HG03039 (cell line): ENCODE measurements at regions not wholly inside any gene's neighbourhood (a gene's known extent, or its start where the extent isn't known, plus 50 kb on each side); places are given as distances from the start of the nearest gene placed in this dataset.
"Not testable (repeated sequence)": the region's sequence is repeated elsewhere in the genome, so short reads cannot be mapped to it uniquely, and the experiment has no call there.

ENCODE experiments used
- ATAC-seq: cut with Tn5 transposase; IDR thresholded peaks from one replicate; pipeline ENCODE4 v1.9.1; 2021; ENCODE audit warnings: mild to moderate bottlenecking, moderate library complexity; ENCODE audit not compliant: unreplicated experiment

DNA sequence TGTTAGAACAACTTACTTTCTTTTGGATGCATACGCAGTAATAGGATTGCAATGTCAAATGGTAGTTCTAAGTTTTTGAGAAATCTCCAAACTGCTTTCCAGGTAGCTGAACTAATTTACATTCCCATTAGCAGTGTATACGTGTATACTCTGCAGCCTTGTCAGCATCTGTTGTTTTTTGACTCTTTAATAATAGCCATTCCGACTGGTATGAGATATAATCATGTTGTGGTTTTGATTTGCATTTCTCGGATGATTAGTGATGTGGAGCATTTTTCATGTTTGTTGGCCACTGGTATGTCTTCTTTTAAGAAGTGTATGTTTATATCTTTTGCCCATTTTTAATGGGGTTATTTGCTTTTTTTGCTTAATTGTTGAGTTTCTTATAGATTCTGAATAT is 76.9 kb upstream of the HNRNPA1L2 start:
- peak; percentile 74 for ATAC-seq

DNA sequence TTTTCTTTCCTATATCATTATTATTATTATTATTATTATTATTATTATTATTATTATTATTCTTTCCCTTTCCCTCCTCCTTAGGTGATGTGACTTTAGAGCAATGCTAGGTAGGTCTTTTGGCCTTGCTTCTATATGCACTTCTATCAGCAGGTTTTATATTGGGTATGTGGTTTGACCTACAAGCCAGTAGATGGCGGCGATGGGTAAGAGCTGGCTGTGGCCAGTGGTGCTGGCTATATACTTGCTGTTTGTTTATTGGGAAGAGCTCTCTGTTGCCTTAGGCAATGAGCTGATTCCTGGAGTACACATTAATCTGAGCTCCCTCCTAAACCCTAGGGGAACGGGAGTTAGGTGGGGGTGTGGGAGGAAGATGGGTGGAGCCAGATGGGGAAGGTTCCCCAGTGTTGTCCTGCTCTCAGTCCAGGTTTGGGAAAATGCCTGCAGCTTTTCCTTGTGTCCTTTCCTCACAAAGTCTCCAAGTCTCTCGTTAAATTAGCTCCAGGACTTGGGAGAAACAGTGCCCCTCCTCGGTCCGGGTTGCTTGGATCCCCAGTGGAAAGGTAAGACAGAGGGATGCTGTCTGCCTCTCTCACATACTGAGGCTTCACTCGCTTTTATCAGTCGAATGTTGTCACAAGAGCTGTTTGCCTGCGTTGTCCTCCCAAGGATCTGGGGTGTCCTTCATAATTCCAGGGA is 72.2 kb upstream of the HNRNPA1L2 start:
- peak; percentile 66 for ATAC-seq

DNA sequence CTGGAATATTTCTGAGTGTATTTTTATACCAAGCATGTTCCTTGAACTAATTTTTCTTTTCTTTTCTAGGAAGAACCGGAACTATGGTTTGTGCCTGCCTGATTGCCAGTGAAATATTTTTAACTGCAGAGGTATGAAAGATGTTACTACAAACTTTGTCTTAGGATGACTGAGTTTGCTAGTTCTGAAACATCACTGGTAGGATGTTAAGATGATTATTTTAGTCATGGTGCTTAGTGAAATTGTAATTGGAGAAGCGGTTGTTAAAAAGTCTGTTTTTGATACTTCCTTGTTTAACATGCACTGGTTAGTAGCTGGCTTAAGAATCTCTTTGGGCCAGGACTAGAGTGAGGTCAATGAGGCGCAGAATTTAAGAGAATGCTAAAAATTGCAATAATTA is 71.1 kb upstream of the HNRNPA1L2 start:
- not testable (repeated sequence) for ATAC-seq

DNA sequence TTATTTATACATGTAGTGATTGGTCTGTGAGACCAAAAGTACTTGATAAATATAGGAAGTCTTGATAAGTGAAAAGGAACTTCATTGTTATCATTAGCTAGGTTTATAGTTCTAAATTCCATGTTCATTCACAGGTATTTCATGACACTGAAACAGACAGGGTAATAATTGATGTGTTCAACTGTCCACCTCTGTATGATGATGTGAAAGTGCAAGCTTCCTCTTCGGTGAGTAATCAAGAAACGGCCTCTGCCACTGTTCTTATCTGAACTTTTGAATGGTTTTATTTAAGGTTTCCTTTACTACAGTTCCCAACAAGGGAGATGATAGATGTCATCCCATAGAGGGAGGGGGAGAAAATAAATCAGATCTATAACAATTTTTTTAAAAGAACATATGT is 59.3 kb upstream of the HNRNPA1L2 start:
- ATAC-seq, result not testable (repeated sequence)
